ENCODE measurements at regions not wholly inside any gene's neighbourhood (a gene's known extent, or its start where the extent isn't known, plus 50 kb on each side); places are given as distances from the start of the nearest gene placed in this dataset.

DNA sequence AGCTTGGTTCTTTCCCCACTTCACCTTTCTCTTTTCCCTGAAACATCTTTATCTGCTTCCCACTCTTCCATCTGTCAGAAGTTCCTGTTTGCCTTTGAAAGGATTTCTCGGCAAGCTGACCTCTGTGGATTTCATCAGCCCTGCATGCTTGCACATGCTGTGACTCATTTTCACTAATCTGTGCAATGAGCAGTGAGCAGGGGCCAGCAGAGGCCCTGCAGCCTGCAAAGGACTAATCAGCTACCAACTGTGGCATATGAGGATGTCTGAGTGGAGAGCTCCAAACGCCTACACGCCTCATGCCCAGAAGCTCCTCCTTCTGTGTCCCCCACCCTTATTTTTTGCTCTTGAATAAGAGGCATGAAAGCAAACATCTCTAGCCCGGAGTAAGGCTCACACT is 333.0 kb upstream of the SEMA6D start:
- H3K9me3 ChIP-seq (ENCODE audit: control insufficient read depth, low read depth, low read length), result no peaks in the 10 kb centered on the region
- H2BK120ac ChIP-seq (ENCODE audit: low read depth, low read length, poor library complexity, severe bottlenecking), result no peak overlapping the region
- Mint-ChIP-seq H3K4me3 (no peak overlapping the region; a peak in 1 of 5 replicates), H3K4me1 (peaks cover 5 to 7% of the 10 kb centered on the region in 2 experiments), H3K27ac (no peak overlapping the region), H3K27me3 (ENCODE audit: low read depth) (no peaks in the 10 kb centered on the region), H3K9me3 (no peaks in the 10 kb centered on the region), H3K36me3 (ENCODE audit: insufficient read depth in 1 of 3, low read depth in 3 of 3) (no peaks in the 10 kb centered on the region)
- H4K5ac ChIP-seq (ENCODE audit: insufficient read length, low read depth, low read length), result no peak overlapping the region
- DNase-seq, result peak; percentile 33
- no peak overlapping the region for H3K4me2 ChIP-seq (ENCODE audit: insufficient read depth, insufficient read length, low read length)
- H2AFZ ChIP-seq (ENCODE audit: low read length), result no peak overlapping the region
- H3K79me1 ChIP-seq (ENCODE audit: insufficient read depth, low read depth, low read length, poor library complexity, severe bottlenecking), result no peaks in the 10 kb centered on the region
- no peaks in the 10 kb centered on the region for H3K27me3 ChIP-seq (ENCODE audit: insufficient read depth, low read length)
- H4K8ac ChIP-seq (replicated peaks; ENCODE audit: insufficient read length, low read depth, low read length), result no peak overlapping the region
- no peaks in the 10 kb centered on the region for H3K4me1 ChIP-seq (ENCODE audit: insufficient read depth, low read length)
- no peak overlapping the region for H2BK20ac ChIP-seq (ENCODE audit: low read depth, low read length, poor library complexity, severe bottlenecking)
- H3K9ac ChIP-seq (ENCODE audit: extremely low read depth, insufficient read length, low read length), result no peak overlapping the region
- no peak overlapping the region for H2BK5ac ChIP-seq (ENCODE audit: insufficient read length, low read length)
- H3K79me2 ChIP-seq (ENCODE audit: insufficient read depth, low read length), result no peaks in the 10 kb centered on the region
- no peaks in the 10 kb centered on the region for H4K20me1 ChIP-seq (ENCODE audit: control insufficient read depth, insufficient read depth, insufficient read length)
- H3K56ac ChIP-seq (ENCODE audit: insufficient read length, low read depth, low read length), result no peak overlapping the region
- H4K91ac ChIP-seq (ENCODE audit: insufficient read length, low read depth, low read length), result no peak overlapping the region
- no CpG with 5 or more reads among the region's 4 CpGs for WGBS (ENCODE audit: extremely low coverage, insufficient read length, low lambda C conversion rate)
- H3K14ac ChIP-seq (ENCODE audit: insufficient read depth, low read length), result no peak overlapping the region
- H2BK12ac ChIP-seq (ENCODE audit: insufficient read length, low read depth, low read length), result no peak overlapping the region
- no peak overlapping the region for H2BK15ac ChIP-seq (ENCODE audit: low read depth, low read length)
- no peak overlapping the region for H3K27ac ChIP-seq (ENCODE audit: insufficient read length, low read depth, low read length)
- H2AK5ac ChIP-seq (ENCODE audit: insufficient read length, low read length), result no peak overlapping the region
- no peak overlapping the region for H3K23ac ChIP-seq (ENCODE audit: insufficient read length, low read depth, low read length)
- H3K4ac ChIP-seq (ENCODE audit: low read depth, low read length), result no peak overlapping the region
- H3K23me2 ChIP-seq (ENCODE audit: insufficient read length, low read depth, low read length, poor library complexity, severe bottlenecking), result no peaks in the 10 kb centered on the region
- no peak overlapping the region for H3K18ac ChIP-seq (ENCODE audit: insufficient read length, low read depth, low read length)
- H3T11ph ChIP-seq (ENCODE audit: low read length), result no peak overlapping the region
- TF ChIP-seq, protein P1, sequence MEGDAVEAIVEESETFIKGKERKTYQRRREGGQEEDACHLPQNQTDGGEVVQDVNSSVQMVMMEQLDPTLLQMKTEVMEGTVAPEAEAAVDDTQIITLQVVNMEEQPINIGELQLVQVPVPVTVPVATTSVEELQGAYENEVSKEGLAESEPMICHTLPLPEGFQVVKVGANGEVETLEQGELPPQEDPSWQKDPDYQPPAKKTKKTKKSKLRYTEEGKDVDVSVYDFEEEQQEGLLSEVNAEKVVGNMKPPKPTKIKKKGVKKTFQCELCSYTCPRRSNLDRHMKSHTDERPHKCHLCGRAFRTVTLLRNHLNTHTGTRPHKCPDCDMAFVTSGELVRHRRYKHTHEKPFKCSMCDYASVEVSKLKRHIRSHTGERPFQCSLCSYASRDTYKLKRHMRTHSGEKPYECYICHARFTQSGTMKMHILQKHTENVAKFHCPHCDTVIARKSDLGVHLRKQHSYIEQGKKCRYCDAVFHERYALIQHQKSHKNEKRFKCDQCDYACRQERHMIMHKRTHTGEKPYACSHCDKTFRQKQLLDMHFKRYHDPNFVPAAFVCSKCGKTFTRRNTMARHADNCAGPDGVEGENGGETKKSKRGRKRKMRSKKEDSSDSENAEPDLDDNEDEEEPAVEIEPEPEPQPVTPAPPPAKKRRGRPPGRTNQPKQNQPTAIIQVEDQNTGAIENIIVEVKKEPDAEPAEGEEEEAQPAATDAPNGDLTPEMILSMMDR (conservative IDR thresholded peaks at IDR 0.05), result no peak

Data from H9 (cell line).